GM06990 (cell line): ENCODE measurements at regions not wholly inside any gene's neighbourhood (a gene's known extent, or its start where the extent isn't known, plus 50 kb on each side); places are given as distances from the start of the nearest gene placed in this dataset.

ENCODE experiments used
- DNase-seq: peaks from one replicate; pipeline ENCODE4 v3.0.0-alpha.2; 2011; ENCODE audit not compliant: insufficient read length; ENCODE audit errors: extremely low read depth
- H3K27me3 ChIP-seq: replicated peaks from 2 replicates; pipeline ENCODE4 v1.6.0; 2011; ENCODE audit warnings: low read length; ENCODE audit not compliant: control insufficient read depth, insufficient read depth
- H3K36me3 ChIP-seq: 2 replicates; pipeline ENCODE4 v1.5.1; 2011; ENCODE audit warnings: low read length; ENCODE audit not compliant: control insufficient read depth, insufficient read depth
- H3K4me3 ChIP-seq: replicated peaks from 2 replicates; pipeline ENCODE4 v1.5.1; 2011; ENCODE audit warnings: low read depth, mild to moderate bottlenecking, control low read depth, low read length
- TF ChIP-seq, protein P1 (sequence below): IDR thresholded peaks from 2 replicates; pipeline ENCODE4 v1.5.1; 2011; ENCODE audit warnings: low read length, control low read depth, mild to moderate bottlenecking, inconsistent platforms; ENCODE audit not compliant: insufficient read depth, poor library complexity, severe bottlenecking

DNA sequence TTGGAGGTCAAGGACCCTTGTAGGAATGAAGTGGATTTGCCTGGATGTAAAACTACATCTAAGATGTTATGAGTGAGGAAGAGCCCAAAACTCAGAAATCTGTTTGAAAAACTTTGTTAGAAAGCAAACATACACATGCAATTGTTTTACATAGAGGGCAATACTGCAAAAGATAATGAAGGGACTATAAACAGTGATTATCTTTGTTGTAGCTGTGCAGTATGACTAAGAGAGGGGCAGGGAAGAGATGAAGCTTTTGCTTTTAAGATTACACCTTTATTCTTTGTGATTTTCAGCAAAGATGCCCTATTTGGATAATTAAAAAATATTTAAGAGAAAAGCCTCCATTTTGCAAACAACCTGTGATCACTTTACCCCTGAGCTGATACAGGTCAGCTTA, 839.9 kb upstream of the RBFOX1 start:
- Histone ChIP-seq H3K27me3 (no peaks in the 10 kb centered on the region), H3K36me3 (no peaks in the 10 kb centered on the region), H3K4me3 (no peak overlapping the region)
- TF ChIP-seq, protein P1, sequence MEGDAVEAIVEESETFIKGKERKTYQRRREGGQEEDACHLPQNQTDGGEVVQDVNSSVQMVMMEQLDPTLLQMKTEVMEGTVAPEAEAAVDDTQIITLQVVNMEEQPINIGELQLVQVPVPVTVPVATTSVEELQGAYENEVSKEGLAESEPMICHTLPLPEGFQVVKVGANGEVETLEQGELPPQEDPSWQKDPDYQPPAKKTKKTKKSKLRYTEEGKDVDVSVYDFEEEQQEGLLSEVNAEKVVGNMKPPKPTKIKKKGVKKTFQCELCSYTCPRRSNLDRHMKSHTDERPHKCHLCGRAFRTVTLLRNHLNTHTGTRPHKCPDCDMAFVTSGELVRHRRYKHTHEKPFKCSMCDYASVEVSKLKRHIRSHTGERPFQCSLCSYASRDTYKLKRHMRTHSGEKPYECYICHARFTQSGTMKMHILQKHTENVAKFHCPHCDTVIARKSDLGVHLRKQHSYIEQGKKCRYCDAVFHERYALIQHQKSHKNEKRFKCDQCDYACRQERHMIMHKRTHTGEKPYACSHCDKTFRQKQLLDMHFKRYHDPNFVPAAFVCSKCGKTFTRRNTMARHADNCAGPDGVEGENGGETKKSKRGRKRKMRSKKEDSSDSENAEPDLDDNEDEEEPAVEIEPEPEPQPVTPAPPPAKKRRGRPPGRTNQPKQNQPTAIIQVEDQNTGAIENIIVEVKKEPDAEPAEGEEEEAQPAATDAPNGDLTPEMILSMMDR: no peak
- no peak for DNase-seq

DNA sequence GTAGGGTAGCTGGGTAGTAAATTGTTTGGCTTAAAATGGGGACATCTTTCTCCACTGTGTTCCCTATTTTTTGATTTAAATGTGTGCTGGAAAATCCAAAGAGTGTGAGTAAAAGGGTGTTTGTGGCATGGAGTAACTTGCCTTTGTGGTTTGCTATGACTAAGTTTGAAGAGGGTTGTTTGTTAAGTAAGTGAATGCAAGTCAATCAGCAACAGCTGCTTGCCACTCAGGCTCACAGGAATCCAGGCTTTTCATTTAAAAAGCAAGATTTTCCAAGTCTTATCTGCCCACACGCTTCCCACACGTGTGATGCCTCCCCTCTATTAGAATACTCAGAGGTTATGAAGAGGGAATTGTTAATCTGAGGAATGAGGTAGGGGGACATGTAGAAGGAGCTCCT, 847.7 kb upstream of the RBFOX1 start:
- no peak for DNase-seq
- no peaks in the 10 kb centered on the region for H3K36me3 ChIP-seq
- TF ChIP-seq, protein P1: no peak

DNA sequence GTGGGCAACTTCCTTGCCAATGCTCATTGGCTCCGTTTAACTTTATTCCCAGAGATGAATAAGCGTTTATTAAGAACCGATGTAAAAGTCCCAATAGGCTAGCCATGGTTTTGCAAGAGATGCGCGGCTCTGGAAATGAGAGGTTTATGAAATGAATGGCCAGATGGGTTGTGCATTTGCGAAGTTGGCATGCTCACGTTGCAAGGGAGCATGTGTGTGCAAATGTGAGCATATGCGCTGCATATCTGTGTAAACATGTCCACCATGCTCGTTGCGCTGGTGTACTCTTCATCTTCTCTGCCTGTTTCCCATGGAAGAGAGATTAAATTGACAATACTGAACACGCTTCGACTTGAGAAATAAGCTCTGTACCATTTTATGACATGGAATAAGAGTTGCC, 848.6 kb upstream of the RBFOX1 start:
- Histone ChIP-seq H3K4me3 (no peak overlapping the region), H3K36me3 (no peaks in the 10 kb centered on the region), H3K27me3 (no peaks in the 10 kb centered on the region)
- DNase-seq: no peak
- TF ChIP-seq, protein P1: no peak

More for the DNA sequence above, 847.7 kb upstream of the RBFOX1 start:
- Histone ChIP-seq H3K4me3 (no peak overlapping the region), H3K27me3 (no peaks in the 10 kb centered on the region)

DNA sequence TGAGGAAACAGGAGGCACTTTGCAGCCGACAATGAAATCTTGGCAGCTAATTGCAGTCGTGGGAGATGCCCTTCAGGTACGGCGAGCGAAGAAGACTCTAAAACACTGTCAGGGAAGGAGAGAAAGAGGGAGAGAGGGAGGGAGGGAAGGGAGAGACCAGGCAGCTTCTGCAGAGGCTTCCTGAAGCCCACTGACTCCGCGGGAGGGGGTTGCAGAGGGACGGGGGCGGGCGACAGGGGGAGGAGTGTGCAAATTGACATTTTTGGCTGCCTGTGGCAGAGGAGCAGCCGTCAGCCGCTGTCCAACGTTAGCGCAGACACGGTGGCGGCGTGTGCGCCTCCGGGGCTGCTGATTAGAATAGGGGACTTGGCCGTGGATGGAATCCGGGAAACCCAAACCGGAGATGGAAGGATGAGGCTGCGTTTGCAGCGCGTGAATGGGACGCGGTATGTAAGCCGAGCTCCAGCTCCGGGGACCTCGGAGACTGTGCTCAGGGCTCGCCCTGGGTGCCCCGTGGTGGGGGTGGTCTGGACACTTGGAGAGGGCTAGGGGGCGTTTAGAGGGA, 849.1 kb upstream of the RBFOX1 start:
- TF ChIP-seq, protein P1: no peak
- no peak for DNase-seq
- H3K4me3 ChIP-seq: no peak overlapping the region
- no peaks in the 10 kb centered on the region for H3K36me3 ChIP-seq
- H3K27me3 ChIP-seq: no peaks in the 10 kb centered on the region

DNA sequence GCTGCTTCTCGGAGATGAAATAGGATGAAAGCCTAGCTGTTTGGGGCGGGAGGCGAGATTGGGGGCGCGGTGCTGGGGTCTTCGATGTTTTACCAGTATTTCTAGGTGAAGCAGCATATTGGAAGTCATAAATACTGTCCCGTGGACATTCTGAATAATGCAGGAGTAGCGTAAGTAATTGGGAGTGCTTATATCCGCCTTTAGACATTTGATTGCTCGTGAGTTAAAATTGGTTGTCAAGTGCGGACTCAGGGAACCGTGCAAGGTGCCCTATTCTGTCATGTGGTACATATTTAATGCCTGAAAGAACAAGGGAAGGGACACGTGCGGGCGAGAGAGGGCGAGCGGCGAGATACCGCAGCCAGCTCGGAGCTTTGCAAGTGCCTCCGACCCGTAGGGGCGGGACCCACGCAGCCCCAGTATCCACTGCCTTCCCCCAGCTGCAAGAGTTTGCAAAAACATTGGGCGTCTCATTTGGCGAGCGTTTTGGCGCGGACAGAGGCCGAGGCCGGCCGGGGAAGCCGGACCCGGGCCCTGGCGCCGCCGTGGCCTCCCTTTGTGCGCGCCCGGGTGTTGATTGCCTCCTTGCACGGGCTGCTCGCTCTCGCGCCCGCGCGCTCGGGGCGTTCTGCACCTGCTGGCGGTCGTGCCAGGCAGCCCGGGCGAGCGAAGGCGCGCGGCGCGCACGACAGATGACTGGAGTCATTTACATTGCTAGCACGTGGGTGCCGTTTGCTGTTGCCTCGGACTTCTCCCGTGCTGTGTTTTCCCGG, 849.8 kb upstream of the RBFOX1 start:
- TF ChIP-seq, protein P1: no peak
- Histone ChIP-seq H3K27me3 (no peaks in the 10 kb centered on the region), H3K36me3 (no peaks in the 10 kb centered on the region), H3K4me3 (no peak overlapping the region)
- peak; percentile 3 for DNase-seq
